ENCODE measurements at regions not wholly inside any gene's neighbourhood (a gene's known extent, or its start where the extent isn't known, plus 50 kb on each side); places are given as distances from the start of the nearest gene placed in this dataset.

DNA sequence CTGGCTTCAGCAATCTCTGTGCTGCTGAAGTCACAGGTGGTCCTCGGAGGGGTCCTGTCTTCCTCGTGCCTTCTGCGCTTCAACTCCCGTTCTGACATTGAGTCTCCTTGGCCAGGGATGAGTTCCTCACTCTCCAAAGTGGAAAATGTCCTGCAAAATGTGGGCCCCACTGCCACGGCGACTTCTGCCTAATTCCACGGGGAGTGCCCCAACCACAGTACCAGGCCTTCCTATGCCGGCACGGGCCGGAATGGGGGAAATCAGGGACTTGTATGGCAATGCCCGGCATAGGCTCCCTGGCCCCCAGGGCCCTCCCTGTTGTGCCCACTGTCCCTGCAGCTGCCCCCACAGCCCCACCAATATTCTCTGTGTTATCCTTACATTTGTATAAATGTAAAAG lies 420.5 kb downstream of the TCERG1L start:
- TF ChIP-seq, protein P1, sequence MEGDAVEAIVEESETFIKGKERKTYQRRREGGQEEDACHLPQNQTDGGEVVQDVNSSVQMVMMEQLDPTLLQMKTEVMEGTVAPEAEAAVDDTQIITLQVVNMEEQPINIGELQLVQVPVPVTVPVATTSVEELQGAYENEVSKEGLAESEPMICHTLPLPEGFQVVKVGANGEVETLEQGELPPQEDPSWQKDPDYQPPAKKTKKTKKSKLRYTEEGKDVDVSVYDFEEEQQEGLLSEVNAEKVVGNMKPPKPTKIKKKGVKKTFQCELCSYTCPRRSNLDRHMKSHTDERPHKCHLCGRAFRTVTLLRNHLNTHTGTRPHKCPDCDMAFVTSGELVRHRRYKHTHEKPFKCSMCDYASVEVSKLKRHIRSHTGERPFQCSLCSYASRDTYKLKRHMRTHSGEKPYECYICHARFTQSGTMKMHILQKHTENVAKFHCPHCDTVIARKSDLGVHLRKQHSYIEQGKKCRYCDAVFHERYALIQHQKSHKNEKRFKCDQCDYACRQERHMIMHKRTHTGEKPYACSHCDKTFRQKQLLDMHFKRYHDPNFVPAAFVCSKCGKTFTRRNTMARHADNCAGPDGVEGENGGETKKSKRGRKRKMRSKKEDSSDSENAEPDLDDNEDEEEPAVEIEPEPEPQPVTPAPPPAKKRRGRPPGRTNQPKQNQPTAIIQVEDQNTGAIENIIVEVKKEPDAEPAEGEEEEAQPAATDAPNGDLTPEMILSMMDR (IDR thresholded peaks at IDR 0.05): no peak
- TF ChIP-seq POLR2AphosphoS5 (IDR thresholded peaks at IDR 0.05): no peak
